GM08714 (cell line): ENCODE measurements at regions not wholly inside any gene's neighbourhood (a gene's known extent, or its start where the extent isn't known, plus 50 kb on each side); places are given as distances from the start of the nearest gene placed in this dataset.
"Not testable (repeated sequence)": the region's sequence is repeated elsewhere in the genome, so short reads cannot be mapped to it uniquely, and the experiment has no call there.

Experiments
- H3K4me3 ChIP-seq: fragments of 200-500 bp; sonication (Bioruptor generic); 2 replicates; pipeline ENCODE4 v1.5.1; 2014; ENCODE audit warnings: mild to moderate bottlenecking, low read length, inconsistent platforms
- ZNF274 ChIP-seq: IDR thresholded peaks from 2 replicates; pipeline ENCODE4 v1.6.1; 2012; ENCODE audit warnings: mild to moderate bottlenecking, low read depth, low read length

GRCh38 chr15:98075441-98075840 lies 114.9 kb downstream of the ARRDC4 start:
- TF ChIP-seq ZNF274 = no peak
- H3K4me3 ChIP-seq = no peak overlapping the region

DNA sequence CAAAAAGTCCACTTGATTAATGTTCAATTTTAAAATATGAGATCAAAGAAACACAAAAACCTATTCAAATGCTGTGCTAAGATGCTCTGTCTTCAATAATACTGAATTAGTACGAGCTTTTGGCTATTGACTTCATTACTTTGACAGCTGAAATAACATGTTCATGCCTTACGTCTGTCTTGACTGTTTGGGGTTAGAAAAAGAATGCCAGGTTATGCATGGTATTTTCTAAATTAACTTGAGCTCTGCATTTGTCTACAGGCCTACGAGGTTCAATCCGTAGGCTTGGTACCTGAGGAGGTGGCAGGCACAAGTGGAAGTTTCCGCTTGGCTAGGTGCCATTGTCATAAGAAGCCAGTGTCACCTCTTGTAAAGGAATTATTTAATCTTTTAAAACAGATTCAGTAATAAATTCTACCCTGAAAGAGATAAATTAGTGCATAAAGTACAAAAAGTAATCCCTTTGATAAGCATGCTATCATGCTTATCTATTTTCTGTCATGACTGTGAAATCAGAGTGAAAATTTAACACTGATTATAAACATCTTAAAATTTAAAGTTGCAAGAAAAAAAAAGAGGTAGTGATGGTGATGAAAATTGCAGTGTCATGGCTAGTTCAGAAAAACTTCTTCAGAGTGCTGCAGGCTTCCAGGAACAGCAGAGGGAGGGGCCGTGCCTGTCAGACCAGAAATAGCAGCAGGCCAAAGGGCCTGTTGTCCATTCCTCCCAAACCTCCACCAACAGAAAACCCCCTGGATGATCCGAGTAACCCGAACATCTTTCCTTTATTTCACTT lies 115.7 kb downstream of the ARRDC4 start:
- H3K4me3 ChIP-seq = no peak overlapping the region
- no peak for TF ChIP-seq ZNF274

GRCh38 chr15:98077186-98077585 lies 116.7 kb downstream of the ARRDC4 start:
- no peak overlapping the region for H3K4me3 ChIP-seq
- TF ChIP-seq ZNF274 = no peak

GRCh38 chr15:98080791-98081190 lies 120.3 kb downstream of the ARRDC4 start:
- no peak for TF ChIP-seq ZNF274
- H3K4me3 ChIP-seq = no peak overlapping the region

- TF ChIP-seq ZNF274 = no peak
- H3K4me3 ChIP-seq = no peak overlapping the region
Observed at GRCh38 chr15:98083203-98083910, 122.9 kb downstream of the ARRDC4 start.

- no peak overlapping the region for H3K4me3 ChIP-seq
- no peak for TF ChIP-seq ZNF274
Observed at GRCh38 chr15:98085003-98085639, 124.6 kb downstream of the ARRDC4 start.

- not testable (repeated sequence) for H3K4me3 ChIP-seq
Observed at GRCh38 chr15:98088307-98088945, 127.9 kb downstream of the ARRDC4 start.

DNA sequence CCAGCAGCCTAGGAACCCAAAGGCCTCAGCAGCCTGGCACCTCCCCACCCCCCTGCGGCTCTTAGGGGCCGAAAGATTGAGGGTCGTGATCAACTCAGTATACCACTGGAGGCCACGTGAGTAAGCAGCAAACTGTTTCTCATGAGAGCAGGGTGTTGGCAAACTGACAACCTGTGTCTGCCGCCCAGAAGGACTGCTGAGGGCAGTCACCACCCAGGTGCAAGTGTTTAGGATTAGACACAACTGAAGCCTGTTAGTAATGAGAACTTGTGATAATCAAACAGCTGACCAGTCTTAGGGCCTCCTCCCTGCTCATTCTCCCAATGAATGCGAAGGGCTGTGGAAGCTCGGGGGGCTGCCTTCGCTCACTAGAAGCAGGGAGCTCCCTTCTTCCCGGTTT lies 128.8 kb downstream of the ARRDC4 start:
- not testable (repeated sequence) for H3K4me3 ChIP-seq

DNA sequence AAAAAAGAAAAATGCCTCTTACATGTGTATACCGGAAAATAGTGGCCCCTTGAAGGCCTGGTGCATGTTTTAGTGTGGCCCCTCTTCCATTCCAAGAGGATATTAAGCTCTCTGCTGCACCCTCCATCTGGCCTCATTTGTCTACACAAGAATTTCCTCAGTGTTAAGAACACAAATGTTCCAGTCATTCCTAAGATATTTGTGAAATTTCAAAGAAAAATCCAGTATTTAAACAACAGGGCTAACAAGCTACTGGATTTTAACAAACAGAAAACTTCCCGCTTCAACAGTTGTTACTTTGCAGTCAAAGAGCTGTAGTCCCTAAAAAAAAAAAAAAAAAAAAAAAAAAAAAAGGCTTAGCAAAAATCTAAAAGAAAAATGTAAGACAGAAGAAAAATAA lies 137.5 kb downstream of the ARRDC4 start:
- H3K4me3 ChIP-seq = not testable (repeated sequence)

- not testable (repeated sequence) for H3K4me3 ChIP-seq
Observed at GRCh38 chr15:98100606-98101005, 140.1 kb downstream of the ARRDC4 start.

GRCh38 chr15:98103570-98103969 lies 143.1 kb downstream of the ARRDC4 start:
- H3K4me3 ChIP-seq = no peak overlapping the region
- TF ChIP-seq ZNF274 = no peak

GRCh38 chr15:98104386-98105151 lies 144.1 kb downstream of the ARRDC4 start:
- not testable (repeated sequence) for H3K4me3 ChIP-seq

DNA sequence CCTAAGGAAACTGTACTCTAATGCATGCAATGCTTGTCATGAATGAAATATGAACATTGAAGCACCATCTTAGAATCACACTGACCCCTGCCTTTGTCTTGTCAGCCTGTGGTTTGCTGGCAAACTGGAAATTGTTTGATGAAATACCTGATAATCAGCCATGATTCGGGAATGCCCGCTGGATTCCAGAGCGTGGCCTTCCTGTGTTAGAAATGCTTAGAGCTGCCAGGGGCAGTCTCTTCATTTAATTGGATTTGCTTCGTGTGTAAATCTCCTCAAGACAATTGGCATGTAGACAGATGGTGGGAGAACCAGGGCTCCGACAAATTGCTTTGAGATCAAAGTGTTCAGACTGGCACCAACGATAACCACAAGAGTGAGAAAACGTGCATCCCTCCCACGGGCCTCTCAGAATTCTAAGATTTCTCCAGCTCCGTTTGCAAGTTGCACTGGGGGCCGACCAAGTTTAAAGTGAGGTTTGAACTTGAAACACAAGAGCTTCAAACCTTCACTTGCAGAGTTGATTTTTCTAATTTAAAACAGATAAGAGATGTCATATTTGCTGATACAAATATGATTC lies 146.2 kb downstream of the ARRDC4 start:
- not testable (repeated sequence) for H3K4me3 ChIP-seq

- H3K4me3 ChIP-seq = no peak overlapping the region
- no peak for TF ChIP-seq ZNF274
Observed at GRCh38 chr15:98111806-98112205, 151.3 kb downstream of the ARRDC4 start.
